PC-9 (cell line): ENCODE measurements at regions not wholly inside any gene's neighbourhood (a gene's known extent, or its start where the extent isn't known, plus 50 kb on each side); places are given as distances from the start of the nearest gene placed in this dataset.

Experiments used
- BruUV-seq: library from RNA; stranded (reverse); fragments of 400-500 nt; replicated peaks from 2 replicates; lab custom pipeline; 2021; lab: Mats Ljungman, UMichigan
- CTCF ChIA-PET: fragments of 300-600 bp; sonication (Branson Sonifier 250); formaldehyde crosslinking; loops from one replicate; lab custom pipeline; 2022; ENCODE audit warnings: antibody characterized with exemption; lab: Charles Lee
- POLR2A ChIA-PET: fragments of 300-600 bp; sonication (Branson Sonifier 250); formaldehyde crosslinking; loops from one replicate; lab custom pipeline; 2022; ENCODE audit warnings: antibody characterized with exemption; ENCODE audit not compliant: unreplicated experiment; lab: Charles Lee
- DNase-seq, 2 experiments: peaks; one replicate each; pipeline versions ENCODE4 v3.0.0 to v3.0.0-alpha.2; 2015 to 2022; ENCODE audit warnings: mixed read lengths in 1 of 2
- H2AFZ ChIP-seq: fragments of 200-600 bp; sonication (generic); 2 replicates; pipeline ENCODE4 v1.8.1; 2017; ENCODE audit warnings: antibody characterized with exemption
- H3F3A ChIP-seq: fragments of 200-600 bp; sonication (generic); 2 replicates; pipeline ENCODE4 v1.8.1; 2017; ENCODE audit warnings: antibody characterized with exemption, mild to moderate bottlenecking, low read depth; ENCODE audit not compliant: insufficient read depth
- H3K27ac ChIP-seq: fragments of 200-600 bp; sonication (generic); 2 replicates; pipeline ENCODE4 v1.6.1; 2016; ENCODE audit warnings: mixed run types
- H3K27me3 ChIP-seq: fragments of 200-600 bp; sonication (generic); 2 replicates; pipeline ENCODE4 v1.6.1; 2016; ENCODE audit warnings: low read depth, mixed run types; ENCODE audit not compliant: insufficient read depth
- H3K36me3 ChIP-seq: fragments of 200-600 bp; sonication (generic); 2 replicates; pipeline ENCODE4 v1.6.1; 2016; ENCODE audit warnings: low read depth, mixed run types
- H3K4me1 ChIP-seq: fragments of 200-600 bp; sonication (generic); replicated peaks from 2 replicates; pipeline ENCODE4 v1.6.1; 2016; ENCODE audit warnings: mixed run types; ENCODE audit not compliant: insufficient read depth
- H3K4me2 ChIP-seq: fragments of 200-600 bp; sonication (generic); 2 replicates; pipeline ENCODE4 v1.6.1; 2017; ENCODE audit warnings: mixed run types
- H3K4me3 ChIP-seq: fragments of 200-600 bp; sonication (generic); 2 replicates; pipeline ENCODE4 v1.6.1; 2016; ENCODE audit warnings: mixed run types
- H3K79me2 ChIP-seq: fragments of 200-600 bp; sonication (generic); 2 replicates; pipeline ENCODE4 v1.6.1; 2017; ENCODE audit warnings: low read depth, mixed run types
- H3K9me2 ChIP-seq: fragments of 200-600 bp; sonication (generic); 2 replicates; pipeline ENCODE4 v1.8.1; 2017; ENCODE audit warnings: mild to moderate bottlenecking; ENCODE audit not compliant: insufficient read depth
- H3K9me3 ChIP-seq: fragments of 200-600 bp; sonication (generic); 2 replicates; pipeline ENCODE4 v1.8.1; 2016; ENCODE audit warnings: low read depth; ENCODE audit not compliant: insufficient read depth
- H4K20me1 ChIP-seq: fragments of 200-600 bp; sonication (generic); 2 replicates; pipeline ENCODE4 v1.8.1; 2017; ENCODE audit not compliant: insufficient read depth
- CTCF ChIP-seq: fragments of 200-600 bp; sonication (generic); conservative IDR thresholded peaks from 2 replicates; pipeline ENCODE4 v1.6.1; 2017; ENCODE audit warnings: mixed run types, antibody characterized with exemption, mild to moderate bottlenecking, moderate library complexity
- EZH2 ChIP-seq: fragments of 200-600 bp; sonication (generic); IDR thresholded peaks from 2 replicates; pipeline ENCODE4 v1.8.0; 2017; ENCODE audit warnings: antibody characterized with exemption, low read depth
- intact Hi-C: fragments of 100-400 bp; cut with micrococcal nuclease; formaldehyde crosslinking; loops from one replicate; pipeline ENCODE4 v1.10.0; 2022; ENCODE audit not compliant: unreplicated experiment

GRCh38 chr6:4365686-4366085, 230.3 kb upstream of the ECI2 start:
- no peaks in the 10 kb centered on the region for H3K79me2 ChIP-seq
- ChIA-PET POLR2A (no interaction called here), CTCF (no interaction called here)
- intact Hi-C loops: no loop called here
- H3F3A ChIP-seq: peaks cover 7% of the 10 kb centered on the region; the same call in 1 of the 2 replicates
- no peak overlapping the region for H3K27ac ChIP-seq
- no peak overlapping the region for H3K4me3 ChIP-seq
- no TSS peak for BruUV-seq
- no peak overlapping the region for H3K4me2 ChIP-seq
- H3K4me1 ChIP-seq: peaks cover 18% of the 10 kb centered on the region; the same call in 1 of the 2 replicates
- H3K9me3 ChIP-seq: no peaks in the 10 kb centered on the region
- H2AFZ ChIP-seq: no peak overlapping the region
- H4K20me1 ChIP-seq: no peaks in the 10 kb centered on the region
- H3K27me3 ChIP-seq: no peaks in the 10 kb centered on the region
- no peaks in the 10 kb centered on the region for H3K36me3 ChIP-seq
- DNase-seq: no peak
- no peaks in the 10 kb centered on the region for H3K9me2 ChIP-seq
- TF ChIP-seq EZH2: no peak
- no peak for TF ChIP-seq CTCF

GRCh38 chr6:4364711-4365110, 229.3 kb upstream of the ECI2 start:
- no peaks in the 10 kb centered on the region for H3K36me3 ChIP-seq
- no peak for DNase-seq
- H3K27ac ChIP-seq: no peak overlapping the region
- no peaks in the 10 kb centered on the region for H3K9me2 ChIP-seq
- ChIA-PET POLR2A (no interaction called here), CTCF (no interaction called here)
- H2AFZ ChIP-seq: no peak overlapping the region
- peaks cover under 1% of the 10 kb centered on the region for H3F3A ChIP-seq
- H4K20me1 ChIP-seq: no peaks in the 10 kb centered on the region
- H3K4me1 ChIP-seq: peaks cover 19% of the 10 kb centered on the region
- no peaks in the 10 kb centered on the region for H3K9me3 ChIP-seq
- H3K79me2 ChIP-seq: no peaks in the 10 kb centered on the region
- TF ChIP-seq CTCF: no peak
- no peak for TF ChIP-seq EZH2
- no TSS peak for BruUV-seq
- intact Hi-C loops: no loop called here
- no peak overlapping the region for H3K4me2 ChIP-seq
- no peaks in the 10 kb centered on the region for H3K27me3 ChIP-seq
- no peak overlapping the region for H3K4me3 ChIP-seq

GRCh38 chr6:4364172-4364571, 228.8 kb upstream of the ECI2 start:
- POLR2A ChIA-PET: no interaction called here
- no peak for DNase-seq
- Histone ChIP-seq H4K20me1 (no peaks in the 10 kb centered on the region), H3K4me1 (peaks cover 19% of the 10 kb centered on the region), H3K36me3 (no peaks in the 10 kb centered on the region), H3K27ac (no peak overlapping the region), H3K4me3 (no peak overlapping the region), H3F3A (peaks cover 6% of the 10 kb centered on the region), H3K9me3 (no peaks in the 10 kb centered on the region), H3K9me2 (no peaks in the 10 kb centered on the region), H2AFZ (no peak overlapping the region), H3K27me3 (no peaks in the 10 kb centered on the region), H3K4me2 (no peak overlapping the region), H3K79me2 (no peaks in the 10 kb centered on the region)
- TF ChIP-seq EZH2 (no peak), CTCF (no peak)
- no TSS peak for BruUV-seq
- CTCF ChIA-PET: no interaction called here
- intact Hi-C loops: no loop called here
